HCT116 (cell line): ENCODE measurements at regions not wholly inside any gene's neighbourhood (a gene's known extent, or its start where the extent isn't known, plus 50 kb on each side); places are given as distances from the start of the nearest gene placed in this dataset.

ENCODE experiments used
- ATAC-seq: fragments of 200-7000 bp; cut with Tn5 transposase; 2 replicates; pipeline ENCODE4 v1.9.1; 2020; ENCODE audit warnings: mild to moderate bottlenecking, moderate library complexity
- BruUV-seq: library from RNA; stranded (reverse); fragments of 400-500 nt; replicated peaks from 2 replicates; lab custom pipeline; 2021; lab: Mats Ljungman, UMichigan
- CTCF ChIA-PET: fragments of 300-600 bp; sonication (Branson Sonifier 250); formaldehyde crosslinking; loops from one replicate; lab custom pipeline; 2021; ENCODE audit warnings: antibody characterized with exemption; lab: Charles Lee
- POLR2A ChIA-PET: fragments of 300-600, 350-600 bp; sonication (Branson Sonifier 250); formaldehyde crosslinking; loops from one replicate; lab custom pipeline; 2021; ENCODE audit warnings: antibody characterized with exemption; lab: Charles Lee
- RAD21 ChIA-PET, 2 experiments: fragments of 300-600 bp; sonication (Branson Sonifier 250); formaldehyde crosslinking; loops; one replicate each; lab custom pipeline; 2023; ENCODE audit warnings: low total read pairs in 2 of 2; ENCODE audit not compliant: uncharacterized antibody in 2 of 2, unreplicated experiment in 2 of 2, low non-redundant PET in 1 of 2; lab: Charles Lee
- DNase-seq: peaks from one replicate; pipeline ENCODE4 v3.0.0-alpha.2; 2010; ENCODE audit warnings: low read depth, low spot score
- H2AFZ ChIP-seq: fragments of 200-600 bp; shearing (Covaris generic), sonication (generic); 2 replicates; pipeline ENCODE4 v1.6.1; 2017; ENCODE audit warnings: low read depth, mixed run types, mixed read lengths, antibody characterized with exemption, low read length; ENCODE audit not compliant: poor library complexity, severe bottlenecking
- H3K27ac ChIP-seq: 2 replicates; pipeline ENCODE4 v1.5.1; 2012; ENCODE audit warnings: low read depth, low read length
- H3K27me3 ChIP-seq: fragments of 200-600 bp; sonication (generic); 2 replicates; pipeline ENCODE4 v1.6.1; 2016; ENCODE audit warnings: mixed run types, low read length, mixed read lengths; ENCODE audit not compliant: insufficient read depth
- H3K36me3 ChIP-seq, 2 experiments: fragments of 200-500 bp in 1 of 2; fragments of 200-600 bp in 1 of 2; sonication (Bioruptor generic) in 1 of 2; sonication (generic) in 1 of 2; 2 replicates each; pipeline versions ENCODE4 v1.5.1 to v1.6.1; 2014 to 2016; ENCODE audit warnings: low read length in 2 of 2, inconsistent platforms in 1 of 2, mixed read lengths in 1 of 2, mixed run types in 1 of 2; ENCODE audit not compliant: insufficient read depth in 2 of 2, control insufficient read depth in 1 of 2
- H3K4me1 ChIP-seq, 2 experiments: fragments of 200-600 bp in 1 of 2; sonication (generic) in 1 of 2; 2 replicates each; pipeline versions ENCODE4 v1.5.1 to v1.6.1; 2012 to 2017; ENCODE audit warnings: low read length in 2 of 2, inconsistent platforms in 1 of 2, mild to moderate bottlenecking in 1 of 2, mixed read lengths in 1 of 2, mixed run types in 1 of 2, moderate library complexity in 1 of 2; ENCODE audit not compliant: insufficient read depth in 2 of 2, control insufficient read depth in 1 of 2
- H3K4me2 ChIP-seq: fragments of 200-600 bp; sonication (generic); 2 replicates; pipeline ENCODE4 v1.6.1; 2017; ENCODE audit warnings: mixed run types, low read length, mixed read lengths
- H3K4me3 ChIP-seq, 2 experiments: fragments of 200-600 bp in 1 of 2; sonication (generic) in 1 of 2; replicated peaks in 1 of 2; 2 replicates each; pipeline ENCODE4 v1.5.1; 2011 to 2016; ENCODE audit warnings: low read length in 2 of 2, control low read depth in 1 of 2, low read depth in 1 of 2, mild to moderate bottlenecking in 1 of 2, mixed read lengths in 1 of 2, mixed run types in 1 of 2
- H3K79me2 ChIP-seq: fragments of 200-600 bp; sonication (generic); 2 replicates; pipeline ENCODE4 v1.6.1; 2017; ENCODE audit warnings: mild to moderate bottlenecking, mixed run types, low read length, moderate library complexity, mixed read lengths; ENCODE audit not compliant: insufficient read depth
- H3K9ac ChIP-seq: fragments of 200-600 bp; sonication (generic); 2 replicates; pipeline ENCODE4 v1.6.1; 2016; ENCODE audit warnings: low read length, mixed read lengths
- H3K9me2 ChIP-seq: fragments of 200-600 bp; sonication (generic), shearing (Covaris generic); 2 replicates; pipeline ENCODE4 v1.6.1; 2017; ENCODE audit warnings: mixed run types, mild to moderate bottlenecking, moderate library complexity; ENCODE audit not compliant: insufficient read depth
- H3K9me3 ChIP-seq, 2 experiments: fragments of 200-500 bp in 1 of 2; fragments of 200-600 bp in 1 of 2; sonication (Bioruptor generic) in 1 of 2; sonication (generic) in 1 of 2; 2 replicates each; pipeline ENCODE4 v1.6.1; 2014 to 2017; ENCODE audit warnings: low read length in 2 of 2, mixed read lengths in 2 of 2, inconsistent platforms in 1 of 2, low read depth in 1 of 2, mild to moderate bottlenecking in 1 of 2, mixed run types in 1 of 2, moderate library complexity in 1 of 2; ENCODE audit not compliant: control insufficient read depth in 1 of 2, insufficient read depth in 1 of 2
- H4K20me1 ChIP-seq: fragments of 200-600 bp; sonication (generic), shearing (Covaris generic); 2 replicates; pipeline ENCODE4 v1.6.1; 2017; ENCODE audit warnings: mixed run types, mild to moderate bottlenecking, moderate library complexity; ENCODE audit not compliant: insufficient read depth
- CEBPB ChIP-seq: IDR thresholded peaks from 2 replicates; pipeline ENCODE4 v1.6.1; 2012; ENCODE audit warnings: low read depth
- ELF1 ChIP-seq: IDR thresholded peaks from 2 replicates; pipeline ENCODE4 v1.6.1; 2012; ENCODE audit warnings: low read depth, borderline replicate concordance
- EZH2phosphoT487 ChIP-seq: fragments of 200-600 bp; IDR thresholded peaks from 2 replicates; pipeline ENCODE4 v1.6.1; 2018; ENCODE audit warnings: antibody characterized with exemption, borderline replicate concordance
- JUND ChIP-seq: IDR thresholded peaks from 2 replicates; pipeline ENCODE4 v1.6.1; 2012
- MAX ChIP-seq: IDR thresholded peaks from 2 replicates; pipeline ENCODE4 v1.6.1; 2012
- POLR2AphosphoS5 ChIP-seq: IDR thresholded peaks from 2 replicates; pipeline ENCODE4 v1.6.1; 2011; ENCODE audit warnings: mild to moderate bottlenecking, low read depth, low read length, moderate library complexity
- REST ChIP-seq: IDR thresholded peaks from 2 replicates; pipeline ENCODE4 v1.6.1; 2012; ENCODE audit warnings: low read depth
- SIN3A ChIP-seq: IDR thresholded peaks from 2 replicates; pipeline ENCODE4 v1.6.1; 2012; ENCODE audit warnings: low read depth
- ZBTB33 ChIP-seq: IDR thresholded peaks from 2 replicates; pipeline ENCODE4 v1.6.1; 2011; ENCODE audit warnings: mild to moderate bottlenecking, low read length, moderate library complexity; ENCODE audit not compliant: insufficient replicate concordance; ENCODE audit errors: extremely low read depth
- intact Hi-C: fragments of 100-400 bp; cut with micrococcal nuclease; formaldehyde crosslinking; loops from 2 replicates; pipeline ENCODE4 v1.10.0; 2022

- Histone ChIP-seq H3K9me3 (no peaks in the 10 kb centered on the region), H3K4me3 (no peak overlapping the region), H3K27ac (no peak overlapping the region), H2AFZ (no peak overlapping the region), H3K4me1 (no peaks in the 10 kb centered on the region), H4K20me1 (no peaks in the 10 kb centered on the region), H3K9me2 (no peaks in the 10 kb centered on the region; the same call in 1 of the 2 replicates), H3K36me3 (no peaks in the 10 kb centered on the region), H3K4me2 (no peak overlapping the region), H3K9ac (no peak overlapping the region), H3K79me2 (no peaks in the 10 kb centered on the region), H3K27me3 (no peaks in the 10 kb centered on the region)
- intact Hi-C loops, result no loop called here
- POLR2A ChIA-PET, result no interaction called here
- BruUV-seq, result no TSS peak
- TF ChIP-seq SIN3A, result no peak
- no peak for TF ChIP-seq REST
- TF ChIP-seq MAX, result no peak
- no peak for TF ChIP-seq EZH2phosphoT487
- TF ChIP-seq ZBTB33, result no peak
- TF ChIP-seq POLR2AphosphoS5, result no peak
- TF ChIP-seq JUND, result no peak
- TF ChIP-seq ELF1, result no peak
- no peak for TF ChIP-seq CEBPB
- ATAC-seq, result no peak
- RAD21 ChIA-PET, result no interaction called here
- DNase-seq, result no peak
- CTCF ChIA-PET, result no interaction called here
Measured at GRCh38 chr3:166100730-166101129, 263.5 kb upstream of the BCHE start.
